IPS-20b (cell line): ENCODE measurements at regions not wholly inside any gene's neighbourhood (a gene's known extent, or its start where the extent isn't known, plus 50 kb on each side); places are given as distances from the start of the nearest gene placed in this dataset.

Experiments used
- H3K27ac ChIP-seq: one replicate; pipeline ENCODE4 v1.5.1; 2013; ENCODE audit warnings: low read length
- H3K27me3 ChIP-seq: 2 replicates; pipeline ENCODE4 v1.6.1; 2013; ENCODE audit warnings: mild to moderate bottlenecking, low read length, inconsistent platforms; ENCODE audit not compliant: insufficient read depth
- H3K36me3 ChIP-seq: 2 replicates; pipeline ENCODE4 v1.6.1; 2013; ENCODE audit warnings: low read depth, mild to moderate bottlenecking, inconsistent platforms, low read length, moderate library complexity; ENCODE audit not compliant: insufficient read depth
- H3K4me1 ChIP-seq: 2 replicates; pipeline ENCODE4 v1.6.1; 2013; ENCODE audit warnings: mild to moderate bottlenecking, control low read depth, inconsistent platforms, low read length, moderate library complexity; ENCODE audit not compliant: insufficient read depth
- H3K4me3 ChIP-seq: 2 replicates; pipeline ENCODE4 v1.5.1; 2013; ENCODE audit warnings: mild to moderate bottlenecking, low read length, inconsistent platforms
- H3K9ac ChIP-seq: 2 replicates; pipeline ENCODE4 v1.6.1; 2013; ENCODE audit warnings: low read depth, mild to moderate bottlenecking, inconsistent platforms, low read length, moderate library complexity
- H3K9me3 ChIP-seq: 2 replicates; pipeline ENCODE4 v1.6.1; 2013; ENCODE audit warnings: mild to moderate bottlenecking, low read depth, low read length, inconsistent platforms; ENCODE audit not compliant: insufficient read depth

DNA sequence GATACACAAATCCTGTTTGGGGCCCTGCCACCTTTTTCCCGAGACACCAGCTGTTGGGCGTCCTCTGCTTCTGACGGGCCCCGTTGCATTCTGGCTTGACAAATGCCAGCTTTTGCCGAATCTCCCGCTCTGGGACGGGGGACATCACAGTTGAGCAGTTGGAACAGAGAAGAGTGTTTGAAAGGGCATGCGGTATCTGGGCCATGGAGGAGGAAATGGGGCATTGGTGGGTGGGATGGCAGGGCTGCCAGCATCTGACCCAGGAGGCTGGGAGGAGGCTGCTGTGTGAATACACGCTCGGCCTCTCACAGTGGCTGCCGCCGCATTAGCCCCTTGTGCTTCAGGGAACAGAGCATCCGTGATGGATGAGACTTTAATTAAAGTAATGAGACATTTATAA is 184.3 kb upstream of the TNRC6C start:
- Histone ChIP-seq H3K27me3 (peaks cover 44% of the 10 kb centered on the region), H3K4me1 (peaks cover 6% of the 10 kb centered on the region), H3K9me3 (no peaks in the 10 kb centered on the region)

GRCh38 chr17:77778636-77779489 is 179.6 kb upstream of the TNRC6C start:
- no peak overlapping the region for H3K4me3 ChIP-seq
- no peak overlapping the region for H3K27ac ChIP-seq
- H3K9me3 ChIP-seq = no peaks in the 10 kb centered on the region
- H3K4me1 ChIP-seq = no peaks in the 10 kb centered on the region; the same call in 1 of the 2 replicates
- H3K9ac ChIP-seq = no peak overlapping the region
- H3K27me3 ChIP-seq = peaks cover 59% of the 10 kb centered on the region
- no peaks in the 10 kb centered on the region for H3K36me3 ChIP-seq

More for the DNA sequence above, 184.3 kb upstream of the TNRC6C start:
- Histone ChIP-seq H3K9ac (no peak overlapping the region), H3K4me3 (no peak overlapping the region), H3K36me3 (no peaks in the 10 kb centered on the region), H3K27ac (no peak overlapping the region)

GRCh38 chr17:77779711-77780539 is 178.6 kb upstream of the TNRC6C start:
- no peaks in the 10 kb centered on the region for H3K36me3 ChIP-seq
- H3K9me3 ChIP-seq = no peaks in the 10 kb centered on the region
- H3K4me1 ChIP-seq = no peaks in the 10 kb centered on the region; the same call in 1 of the 2 replicates
- H3K27ac ChIP-seq = no peak overlapping the region
- H3K9ac ChIP-seq = no peak overlapping the region
- no peak overlapping the region for H3K4me3 ChIP-seq
- peaks cover 68% of the 10 kb centered on the region for H3K27me3 ChIP-seq

- Histone ChIP-seq H3K27ac (no peak overlapping the region), H3K9me3 (no peaks in the 10 kb centered on the region), H3K36me3 (no peaks in the 10 kb centered on the region), H3K27me3 (peaks cover 84% of the 10 kb centered on the region), H3K4me1 (peaks cover 11% of the 10 kb centered on the region; the same call in 1 of the 2 replicates), H3K4me3 (no peak overlapping the region), H3K9ac (no peak overlapping the region)
Observed at GRCh38 chr17:77781536-77781935, 177.0 kb upstream of the TNRC6C start.

- H3K9me3 ChIP-seq = no peaks in the 10 kb centered on the region
- H3K4me1 ChIP-seq = peaks cover 14% of the 10 kb centered on the region; the same call in 1 of the 2 replicates
- no peak overlapping the region for H3K27ac ChIP-seq
- no peaks in the 10 kb centered on the region for H3K36me3 ChIP-seq
- H3K27me3 ChIP-seq = peaks cover 91% of the 10 kb centered on the region
- no peak overlapping the region for H3K9ac ChIP-seq
- no peak overlapping the region for H3K4me3 ChIP-seq
Observed at GRCh38 chr17:77782201-77782600, 176.3 kb upstream of the TNRC6C start.

DNA sequence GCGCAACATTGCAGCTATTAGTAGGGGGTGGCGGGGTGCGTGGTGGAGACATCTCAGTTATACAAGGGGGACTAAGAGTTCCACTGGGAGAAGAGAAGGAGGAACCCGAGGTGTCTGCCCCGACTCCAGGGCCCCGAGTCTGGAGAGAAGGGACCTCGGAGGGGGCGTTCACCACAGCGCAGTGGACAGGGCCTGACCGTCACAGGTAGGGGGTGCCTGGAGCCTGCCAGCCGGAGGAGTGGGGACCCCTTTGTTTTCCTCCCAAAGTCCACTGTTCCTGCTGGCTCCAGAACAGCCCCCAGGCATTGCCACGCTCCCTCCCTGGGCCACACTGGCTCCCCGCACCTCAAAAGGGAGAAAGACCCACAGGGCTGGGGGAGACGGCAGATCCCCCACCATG is 175.9 kb upstream of the TNRC6C start:
- Histone ChIP-seq H3K36me3 (no peaks in the 10 kb centered on the region), H3K9me3 (no peaks in the 10 kb centered on the region), H3K4me1 (peaks cover 17% of the 10 kb centered on the region; the same call in 1 of the 2 replicates), H3K27me3 (peaks cover 94% of the 10 kb centered on the region), H3K27ac (no peak overlapping the region), H3K4me3 (no peak overlapping the region), H3K9ac (no peak overlapping the region)

DNA sequence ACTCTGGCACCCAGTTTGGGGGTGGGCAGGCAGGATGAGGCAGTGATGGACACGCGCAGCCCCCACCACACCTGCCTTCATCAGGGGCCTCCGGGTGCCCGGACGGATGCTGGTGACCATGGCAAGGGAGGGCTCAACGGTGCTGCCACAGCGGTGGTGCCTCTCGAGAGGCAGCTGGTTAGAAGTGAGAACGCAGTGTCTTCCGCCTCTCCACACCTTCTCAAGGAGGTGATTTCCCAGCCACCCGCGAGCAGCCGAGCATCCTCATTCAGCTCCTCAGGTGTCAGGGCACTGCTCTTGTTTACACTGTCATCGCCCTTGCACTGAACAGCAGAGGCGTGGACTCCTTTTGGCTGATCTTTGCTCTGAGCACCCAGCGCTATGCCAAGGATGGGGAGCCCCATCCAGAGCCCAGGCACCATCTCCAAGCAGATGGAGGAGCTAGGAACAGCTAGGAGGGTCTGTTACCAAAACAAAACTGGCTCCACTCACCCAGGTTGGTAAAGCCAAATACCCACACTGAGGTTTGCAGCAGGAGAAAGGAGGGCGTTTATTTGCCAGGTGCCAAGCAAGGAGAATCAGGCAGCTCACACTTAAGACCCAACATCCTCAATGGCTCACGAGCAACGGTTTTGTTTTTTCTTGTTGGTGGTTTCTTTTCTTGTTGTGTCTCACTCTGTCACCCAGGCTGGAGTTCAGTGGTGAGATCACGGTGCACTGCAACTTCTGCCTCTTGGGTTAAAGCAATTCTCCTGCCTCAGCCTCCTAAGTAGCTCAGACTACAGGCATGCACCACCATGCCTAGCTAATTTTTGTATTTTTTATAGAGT is 174.3 kb upstream of the TNRC6C start:
- H3K9me3 ChIP-seq = no peaks in the 10 kb centered on the region; the same call in 1 of the 2 replicates
- no peak overlapping the region for H3K9ac ChIP-seq
- H3K36me3 ChIP-seq = no peaks in the 10 kb centered on the region
- H3K27ac ChIP-seq = no peak overlapping the region
- H3K4me3 ChIP-seq = no peak overlapping the region
- H3K27me3 ChIP-seq = peaks cover 94% of the 10 kb centered on the region
- H3K4me1 ChIP-seq = peaks cover 23% of the 10 kb centered on the region; the same call in 1 of the 2 replicates

DNA sequence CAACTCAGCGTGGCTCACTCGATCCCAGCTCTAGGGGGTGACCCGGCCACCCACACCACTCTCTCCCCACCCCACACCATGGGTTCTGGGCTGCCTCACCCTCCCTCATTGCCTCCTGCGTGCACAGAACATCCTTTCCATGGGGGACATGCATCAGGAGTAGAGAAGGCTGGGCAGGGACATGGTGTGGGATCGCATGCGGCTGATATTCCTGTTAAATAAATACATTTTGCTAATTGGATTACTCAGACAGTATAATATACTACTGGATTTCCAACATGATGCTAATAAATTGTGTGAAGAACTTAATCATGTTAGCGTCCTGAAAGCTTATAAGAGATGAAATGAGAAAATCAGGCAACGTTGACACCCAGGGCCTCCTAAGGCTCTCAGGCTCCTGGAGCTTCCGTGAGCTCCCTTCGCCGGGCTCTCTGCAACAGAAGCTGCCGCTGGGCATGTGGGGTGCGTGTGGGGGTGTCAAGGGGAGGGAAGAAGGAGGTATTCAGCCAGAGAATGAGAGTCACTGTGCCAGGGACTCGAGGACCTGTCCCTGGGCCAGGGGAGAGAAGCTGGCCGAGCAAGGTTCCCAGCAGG is 173.1 kb upstream of the TNRC6C start:
- Histone ChIP-seq H3K9ac (no peak overlapping the region), H3K9me3 (no peaks in the 10 kb centered on the region; the same call in 1 of the 2 replicates), H3K27me3 (peaks cover 94% of the 10 kb centered on the region), H3K27ac (no peak overlapping the region), H3K36me3 (no peaks in the 10 kb centered on the region), H3K4me3 (no peak overlapping the region), H3K4me1 (peaks cover 29% of the 10 kb centered on the region)

- no peaks in the 10 kb centered on the region; the same call in 1 of the 2 replicates for H3K9me3 ChIP-seq
- H3K36me3 ChIP-seq = no peaks in the 10 kb centered on the region
- no peak overlapping the region for H3K9ac ChIP-seq
- no peak overlapping the region for H3K4me3 ChIP-seq
- H3K4me1 ChIP-seq = peaks cover 29% of the 10 kb centered on the region
- no peak overlapping the region for H3K27ac ChIP-seq
- peaks cover 95% of the 10 kb centered on the region for H3K27me3 ChIP-seq
Observed at GRCh38 chr17:77786090-77786489, 172.4 kb upstream of the TNRC6C start.

GRCh38 chr17:77786740-77787505 is 171.6 kb upstream of the TNRC6C start:
- H3K9me3 ChIP-seq = no peaks in the 10 kb centered on the region; the same call in 1 of the 2 replicates
- peak overlapping the region; percentile 25; the same call in 1 of the 2 replicates for H3K4me3 ChIP-seq
- no peak overlapping the region for H3K27ac ChIP-seq
- peaks cover 99% of the 10 kb centered on the region for H3K27me3 ChIP-seq
- peaks cover 29% of the 10 kb centered on the region for H3K4me1 ChIP-seq
- H3K36me3 ChIP-seq = no peaks in the 10 kb centered on the region
- no peak overlapping the region for H3K9ac ChIP-seq
